K562 (cell line): ENCODE measurements at regions not wholly inside any gene's neighbourhood (a gene's known extent, or its start where the extent isn't known, plus 50 kb on each side); places are given as distances from the start of the nearest gene placed in this dataset.

Experiments used
- BACH1 ChIP-seq: fragments of 200-800 bp; sonication (Bioruptor generic); IDR thresholded peaks from 2 replicates; pipeline ENCODE4 v1.6.1; 2016; ENCODE audit warnings: missing genetic modification characterization, missing compliant biosample characterization
- BMI1 ChIP-seq: fragments of 150-350 bp; IDR thresholded peaks from 2 replicates; pipeline ENCODE4 v1.6.1; 2014; ENCODE audit warnings: low read length
- DLX4 ChIP-seq: fragments of 250-450 bp; sonication (Bioruptor Pico); IDR thresholded peaks from 2 replicates; pipeline ENCODE4 v1.6.1; 2021; ENCODE audit warnings: mild to moderate bottlenecking
- GTF2B ChIP-seq: IDR thresholded peaks from 2 replicates; pipeline ENCODE4 v1.6.1; 2011; ENCODE audit not compliant: insufficient read length; ENCODE audit errors: extremely low read depth
- HDAC3 ChIP-seq: fragments of 450-650 bp; IDR thresholded peaks from 2 replicates; pipeline ENCODE4 v1.6.1; 2018; ENCODE audit warnings: borderline replicate concordance, mild to moderate bottlenecking, moderate library complexity; ENCODE audit not compliant: partially characterized antibody
- HIVEP1 ChIP-seq: fragments of 250-450 bp; sonication (Bioruptor Pico); IDR thresholded peaks from 2 replicates; pipeline ENCODE4 v1.4.0; 2020; ENCODE audit warnings: mild to moderate bottlenecking
- HMG20B ChIP-seq: fragments of 250-450 bp; sonication (Bioruptor Pico); IDR thresholded peaks from 2 replicates; pipeline ENCODE4 v1.5.0; 2021; ENCODE audit warnings: mild to moderate bottlenecking
- HMGN3 ChIP-seq: IDR thresholded peaks from 2 replicates; pipeline ENCODE4 v1.6.1; 2011; ENCODE audit warnings: borderline replicate concordance, low read depth, mild to moderate bottlenecking, mixed read lengths, low read length; ENCODE audit not compliant: insufficient read length; ENCODE audit errors: extremely low read depth
- IRF2 ChIP-seq: sonication (generic); formaldehyde crosslinking; IDR thresholded peaks from 2 replicates; pipeline ENCODE4 v1.8.1; 2022; ENCODE audit warnings: mild to moderate bottlenecking, missing genetic modification reagents
- KLF6 ChIP-seq: fragments of 250-450 bp; sonication (Bioruptor Pico); IDR thresholded peaks from 2 replicates; pipeline ENCODE4 v1.4.0; 2020; ENCODE audit warnings: mild to moderate bottlenecking, moderate library complexity, borderline replicate concordance
- MED1 ChIP-seq: sonication (generic); formaldehyde crosslinking; IDR thresholded peaks from 2 replicates; pipeline ENCODE4 v1.8.1; 2023; ENCODE audit warnings: missing genetic modification reagents, borderline replicate concordance
- PHB ChIP-seq: fragments of 250-450 bp; sonication (Bioruptor Pico); IDR thresholded peaks from 2 replicates; pipeline ENCODE4 v1.5.0; 2021
- POLR2G ChIP-seq: fragments of 200-400 bp; formaldehyde crosslinking; IDR thresholded peaks from 2 replicates; pipeline ENCODE4 v1.6.1; 2017; ENCODE audit warnings: low read depth, mild to moderate bottlenecking, antibody characterized with exemption, low read length, moderate library complexity
- RBM17 ChIP-seq: fragments of 200-400 bp; formaldehyde crosslinking; IDR thresholded peaks from 2 replicates; pipeline ENCODE4 v1.6.1; 2017; ENCODE audit warnings: low read depth, mild to moderate bottlenecking, low read length, borderline replicate concordance
- SP2 ChIP-seq: IDR thresholded peaks from 2 replicates; pipeline ENCODE4 v1.6.1; 2011; ENCODE audit warnings: mild to moderate bottlenecking, low read depth, low read length, moderate library complexity; ENCODE audit not compliant: poor library complexity, severe bottlenecking; ENCODE audit errors: extremely low read depth
- TRIM24 ChIP-seq, 2 experiments: fragments of 450-650 bp; IDR thresholded peaks; 2 replicates each; pipeline ENCODE4 v1.6.1; 2016
- XRCC4 ChIP-seq: IDR thresholded peaks from one replicate; pipeline ENCODE4 v1.6.1; 2011; ENCODE audit not compliant: insufficient read depth, insufficient read length; ENCODE audit errors: extremely low read depth
- YY1 ChIP-seq, 3 experiments: IDR thresholded peaks; 2 replicates each; pipeline ENCODE4 v1.6.1; 2011; ENCODE audit warnings: low read length in 2 of 3, mild to moderate bottlenecking in 2 of 3, moderate library complexity in 2 of 3, borderline replicate concordance in 1 of 3, control low read depth in 1 of 3, low read depth in 1 of 3; ENCODE audit not compliant: insufficient read depth in 3 of 3, insufficient replicate concordance in 2 of 3, control insufficient read depth in 1 of 3, insufficient read length in 1 of 3; ENCODE audit errors: extremely low read depth in 1 of 3
- ZKSCAN1 ChIP-seq: fragments of 150-350 bp; IDR thresholded peaks from 2 replicates; pipeline ENCODE4 v1.6.1; 2016; ENCODE audit warnings: low read depth, low read length
- ZNF121 ChIP-seq: sonication (generic); formaldehyde crosslinking; conservative IDR thresholded peaks from 2 replicates; pipeline ENCODE4 v1.8.0; 2022; ENCODE audit warnings: missing genetic modification reagents
- ZNF3 ChIP-seq: fragments of 250-450 bp; sonication (Bioruptor Pico); IDR thresholded peaks from 2 replicates; pipeline ENCODE4 v1.5.0; 2021; ENCODE audit warnings: mild to moderate bottlenecking, moderate library complexity
- ZNF384 ChIP-seq: IDR thresholded peaks from 2 replicates; pipeline ENCODE4 v1.6.1; 2012; ENCODE audit warnings: low read depth, low read length, improper control_type of control experiment
- TF ChIP-seq, protein P1 (sequence below): IDR thresholded peaks from 3 replicates; pipeline ENCODE4 v1.6.1; 2011; ENCODE audit warnings: borderline replicate concordance, mild to moderate bottlenecking, moderate library complexity; ENCODE audit not compliant: insufficient read length; ENCODE audit errors: extremely low read depth
- TF ChIP-seq, protein P2 (sequence below), 2 experiments: fragments of 450-650 bp in 1 of 2; sonication (generic) in 1 of 2; formaldehyde crosslinking; conservative IDR thresholded peaks; 2 replicates each; pipeline versions ENCODE4 v1.4.0 to v1.8.1; 2020 to 2022; ENCODE audit warnings: mild to moderate bottlenecking in 1 of 2, missing genetic modification reagents in 1 of 2

- TF ChIP-seq ZKSCAN1 (peak; percentile 35; the same call in 1 of the 2 replicates), HDAC3 (peak; percentile 80), ZNF121 (CRISPR knock-in tag) (no peak), PHB (no peak), BACH1 (tag) (no peak), HMG20B (CRISPR knock-in tag) (no peak), KLF6 (CRISPR knock-in tag) (no peak), HIVEP1 (CRISPR knock-in tag) (no peak), ZNF384 (peak; percentile 89), BMI1 (no peak), GTF2B (no peak), SP2 (no peak), RBM17 (no peak), XRCC4 (no peak), HMGN3 (no peak), TRIM24 (IDR thresholded peaks at IDR 0.05) (peak; percentile 77 to 88; a peak in 3 of 4 replicates), ZNF3 (CRISPR knock-in tag) (no peak), IRF2 (no peak), POLR2G (no peak), MED1 (CRISPR knock-in tag) (no peak), DLX4 (CRISPR knock-in tag) (no peak), YY1 (IDR thresholded peaks at IDR 0.05; ENCODE audit: borderline replicate concordance in 1 of 3, control insufficient read depth in 1 of 3, extremely low read depth in 1 of 3, insufficient read depth in 3 of 3, insufficient read length in 1 of 3, insufficient replicate concordance in 2 of 3, low read depth in 1 of 3, low read length in 2 of 3) (no peak)
- TF ChIP-seq, protein P1, sequence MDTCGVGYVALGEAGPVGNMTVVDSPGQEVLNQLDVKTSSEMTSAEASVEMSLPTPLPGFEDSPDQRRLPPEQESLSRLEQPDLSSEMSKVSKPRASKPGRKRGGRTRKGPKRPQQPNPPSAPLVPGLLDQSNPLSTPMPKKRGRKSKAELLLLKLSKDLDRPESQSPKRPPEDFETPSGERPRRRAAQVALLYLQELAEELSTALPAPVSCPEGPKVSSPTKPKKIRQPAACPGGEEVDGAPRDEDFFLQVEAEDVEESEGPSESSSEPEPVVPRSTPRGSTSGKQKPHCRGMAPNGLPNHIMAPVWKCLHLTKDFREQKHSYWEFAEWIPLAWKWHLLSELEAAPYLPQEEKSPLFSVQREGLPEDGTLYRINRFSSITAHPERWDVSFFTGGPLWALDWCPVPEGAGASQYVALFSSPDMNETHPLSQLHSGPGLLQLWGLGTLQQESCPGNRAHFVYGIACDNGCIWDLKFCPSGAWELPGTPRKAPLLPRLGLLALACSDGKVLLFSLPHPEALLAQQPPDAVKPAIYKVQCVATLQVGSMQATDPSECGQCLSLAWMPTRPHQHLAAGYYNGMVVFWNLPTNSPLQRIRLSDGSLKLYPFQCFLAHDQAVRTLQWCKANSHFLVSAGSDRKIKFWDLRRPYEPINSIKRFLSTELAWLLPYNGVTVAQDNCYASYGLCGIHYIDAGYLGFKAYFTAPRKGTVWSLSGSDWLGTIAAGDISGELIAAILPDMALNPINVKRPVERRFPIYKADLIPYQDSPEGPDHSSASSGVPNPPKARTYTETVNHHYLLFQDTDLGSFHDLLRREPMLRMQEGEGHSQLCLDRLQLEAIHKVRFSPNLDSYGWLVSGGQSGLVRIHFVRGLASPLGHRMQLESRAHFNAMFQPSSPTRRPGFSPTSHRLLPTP, result no peak
- TF ChIP-seq, protein P2, sequence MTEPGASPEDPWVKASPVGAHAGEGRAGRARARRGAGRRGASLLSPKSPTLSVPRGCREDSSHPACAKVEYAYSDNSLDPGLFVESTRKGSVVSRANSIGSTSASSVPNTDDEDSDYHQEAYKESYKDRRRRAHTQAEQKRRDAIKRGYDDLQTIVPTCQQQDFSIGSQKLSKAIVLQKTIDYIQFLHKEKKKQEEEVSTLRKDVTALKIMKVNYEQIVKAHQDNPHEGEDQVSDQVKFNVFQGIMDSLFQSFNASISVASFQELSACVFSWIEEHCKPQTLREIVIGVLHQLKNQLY (CRISPR knock-in tag; conservative IDR thresholded peaks at IDR 0.05), result no peak
Measured at GRCh38 chr13:99053636-99054233, 75.9 kb upstream of the DOCK9 start (continued).
